GM12878 (cell line): ENCODE measurements at regions not wholly inside any gene's neighbourhood (a gene's known extent, or its start where the extent isn't known, plus 50 kb on each side); places are given as distances from the start of the nearest gene placed in this dataset.

Source experiments
- BHLHE40 ChIP-seq, 2 experiments: fragments of 450-650 bp in 1 of 2; IDR thresholded peaks; 2 replicates each; pipeline ENCODE4 v1.6.1; 2011 to 2017; ENCODE audit warnings: low read depth in 2 of 2, borderline replicate concordance in 1 of 2, improper control_type of control experiment in 1 of 2, low read length in 1 of 2, mild to moderate bottlenecking in 1 of 2
- CBX5 ChIP-seq: sonication (generic); IDR thresholded peaks from 2 replicates; pipeline ENCODE4 v1.6.1; 2016; ENCODE audit warnings: low read depth, moderate library complexity, mild to moderate bottlenecking, inconsistent platforms
- EP300 ChIP-seq, 2 experiments: fragments of 150-350 bp in 1 of 2; IDR thresholded peaks; 2 replicates each; pipeline ENCODE4 v1.6.1; 2011 to 2012; ENCODE audit warnings: low read depth in 2 of 2, low read length in 2 of 2, borderline replicate concordance in 1 of 2, improper control_type of control experiment in 1 of 2, inconsistent platforms in 1 of 2; ENCODE audit not compliant: control insufficient read depth in 1 of 2
- EZH2 ChIP-seq: IDR thresholded peaks from 2 replicates; pipeline ENCODE4 v1.6.1; 2012; ENCODE audit warnings: low read depth, mild to moderate bottlenecking, control low read depth, inconsistent platforms, low read length, borderline replicate concordance; ENCODE audit not compliant: control insufficient read depth
- MEF2A ChIP-seq: IDR thresholded peaks from 2 replicates; pipeline ENCODE4 v1.6.1; 2011; ENCODE audit warnings: low read depth, mild to moderate bottlenecking, low read length, moderate library complexity; ENCODE audit not compliant: insufficient read depth
- POLR2AphosphoS5 ChIP-seq: IDR thresholded peaks from 2 replicates; pipeline ENCODE4 v1.6.1; 2011; ENCODE audit warnings: mild to moderate bottlenecking, low read length, inconsistent platforms
- SIN3A ChIP-seq: IDR thresholded peaks from 2 replicates; pipeline ENCODE4 v1.6.1; 2012; ENCODE audit warnings: low read depth, low read length, improper control_type of control experiment
- TAF1 ChIP-seq: IDR thresholded peaks from 2 replicates; pipeline ENCODE4 v1.6.1; 2011; ENCODE audit warnings: mild to moderate bottlenecking, low read depth, low read length, borderline replicate concordance
- USF2 ChIP-seq: IDR thresholded peaks from 2 replicates; pipeline ENCODE4 v1.6.1; 2011; ENCODE audit warnings: low read depth, low read length, improper control_type of control experiment, borderline replicate concordance
- ZSCAN29 ChIP-seq: fragments of 450-650 bp; IDR thresholded peaks from 2 replicates; pipeline ENCODE4 v1.6.1; 2017; ENCODE audit warnings: mild to moderate bottlenecking, moderate library complexity
- TF ChIP-seq, protein P1 (sequence below), 3 experiments: IDR thresholded peaks in 2 of 3; conservative IDR thresholded peaks in 1 of 3; 2 replicates each; pipeline ENCODE4 v1.5.1; 2011; ENCODE audit warnings: low read depth in 3 of 3, low read length in 3 of 3, mild to moderate bottlenecking in 3 of 3, control low read depth in 2 of 3, moderate library complexity in 2 of 3, inconsistent platforms in 1 of 3, mixed read lengths in 1 of 3; ENCODE audit not compliant: control insufficient read depth in 2 of 3, insufficient read depth in 1 of 3; ENCODE audit errors: extremely low read depth in 1 of 3
- TF ChIP-seq, protein P2 (sequence below): fragments of 450-650 bp; conservative IDR thresholded peaks from 2 replicates; pipeline ENCODE4 v1.6.1; 2017; ENCODE audit warnings: mild to moderate bottlenecking, moderate library complexity
- TF ChIP-seq, protein P3 (sequence below): fragments of 450-650 bp; IDR thresholded peaks from 2 replicates; pipeline ENCODE4 v1.6.1; 2017; ENCODE audit warnings: mild to moderate bottlenecking

- TF ChIP-seq, protein P1, sequence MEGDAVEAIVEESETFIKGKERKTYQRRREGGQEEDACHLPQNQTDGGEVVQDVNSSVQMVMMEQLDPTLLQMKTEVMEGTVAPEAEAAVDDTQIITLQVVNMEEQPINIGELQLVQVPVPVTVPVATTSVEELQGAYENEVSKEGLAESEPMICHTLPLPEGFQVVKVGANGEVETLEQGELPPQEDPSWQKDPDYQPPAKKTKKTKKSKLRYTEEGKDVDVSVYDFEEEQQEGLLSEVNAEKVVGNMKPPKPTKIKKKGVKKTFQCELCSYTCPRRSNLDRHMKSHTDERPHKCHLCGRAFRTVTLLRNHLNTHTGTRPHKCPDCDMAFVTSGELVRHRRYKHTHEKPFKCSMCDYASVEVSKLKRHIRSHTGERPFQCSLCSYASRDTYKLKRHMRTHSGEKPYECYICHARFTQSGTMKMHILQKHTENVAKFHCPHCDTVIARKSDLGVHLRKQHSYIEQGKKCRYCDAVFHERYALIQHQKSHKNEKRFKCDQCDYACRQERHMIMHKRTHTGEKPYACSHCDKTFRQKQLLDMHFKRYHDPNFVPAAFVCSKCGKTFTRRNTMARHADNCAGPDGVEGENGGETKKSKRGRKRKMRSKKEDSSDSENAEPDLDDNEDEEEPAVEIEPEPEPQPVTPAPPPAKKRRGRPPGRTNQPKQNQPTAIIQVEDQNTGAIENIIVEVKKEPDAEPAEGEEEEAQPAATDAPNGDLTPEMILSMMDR (IDR thresholded peaks at IDR 0.05 in 2 of 3, conservative IDR thresholded peaks at IDR 0.05 in 1 of 3; ENCODE audit: control insufficient read depth in 2 of 3, extremely low read depth in 1 of 3, insufficient read depth in 1 of 3, low read depth in 3 of 3, low read length in 3 of 3), result no peak
- TF ChIP-seq, protein P2, sequence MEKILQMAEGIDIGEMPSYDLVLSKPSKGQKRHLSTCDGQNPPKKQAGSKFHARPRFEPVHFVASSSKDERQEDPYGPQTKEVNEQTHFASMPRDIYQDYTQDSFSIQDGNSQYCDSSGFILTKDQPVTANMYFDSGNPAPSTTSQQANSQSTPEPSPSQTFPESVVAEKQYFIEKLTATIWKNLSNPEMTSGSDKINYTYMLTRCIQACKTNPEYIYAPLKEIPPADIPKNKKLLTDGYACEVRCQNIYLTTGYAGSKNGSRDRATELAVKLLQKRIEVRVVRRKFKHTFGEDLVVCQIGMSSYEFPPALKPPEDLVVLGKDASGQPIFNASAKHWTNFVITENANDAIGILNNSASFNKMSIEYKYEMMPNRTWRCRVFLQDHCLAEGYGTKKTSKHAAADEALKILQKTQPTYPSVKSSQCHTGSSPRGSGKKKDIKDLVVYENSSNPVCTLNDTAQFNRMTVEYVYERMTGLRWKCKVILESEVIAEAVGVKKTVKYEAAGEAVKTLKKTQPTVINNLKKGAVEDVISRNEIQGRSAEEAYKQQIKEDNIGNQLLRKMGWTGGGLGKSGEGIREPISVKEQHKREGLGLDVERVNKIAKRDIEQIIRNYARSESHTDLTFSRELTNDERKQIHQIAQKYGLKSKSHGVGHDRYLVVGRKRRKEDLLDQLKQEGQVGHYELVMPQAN, result no peak
- TF ChIP-seq USF2, result no peak
- TF ChIP-seq MEF2A, result no peak
- TF ChIP-seq EZH2, result no peak
- no peak for TF ChIP-seq EP300 (IDR thresholded peaks at IDR 0.05; ENCODE audit: borderline replicate concordance in 1 of 2, control insufficient read depth in 1 of 2, low read depth in 2 of 2, low read length in 2 of 2)
- no peak for TF ChIP-seq POLR2AphosphoS5
- no peak for TF ChIP-seq TAF1
- TF ChIP-seq BHLHE40 (IDR thresholded peaks at IDR 0.05; ENCODE audit: borderline replicate concordance in 1 of 2, low read depth in 2 of 2, low read length in 1 of 2), result no peak
- TF ChIP-seq ZSCAN29, result no peak
- no peak for TF ChIP-seq CBX5
- TF ChIP-seq, protein P3, sequence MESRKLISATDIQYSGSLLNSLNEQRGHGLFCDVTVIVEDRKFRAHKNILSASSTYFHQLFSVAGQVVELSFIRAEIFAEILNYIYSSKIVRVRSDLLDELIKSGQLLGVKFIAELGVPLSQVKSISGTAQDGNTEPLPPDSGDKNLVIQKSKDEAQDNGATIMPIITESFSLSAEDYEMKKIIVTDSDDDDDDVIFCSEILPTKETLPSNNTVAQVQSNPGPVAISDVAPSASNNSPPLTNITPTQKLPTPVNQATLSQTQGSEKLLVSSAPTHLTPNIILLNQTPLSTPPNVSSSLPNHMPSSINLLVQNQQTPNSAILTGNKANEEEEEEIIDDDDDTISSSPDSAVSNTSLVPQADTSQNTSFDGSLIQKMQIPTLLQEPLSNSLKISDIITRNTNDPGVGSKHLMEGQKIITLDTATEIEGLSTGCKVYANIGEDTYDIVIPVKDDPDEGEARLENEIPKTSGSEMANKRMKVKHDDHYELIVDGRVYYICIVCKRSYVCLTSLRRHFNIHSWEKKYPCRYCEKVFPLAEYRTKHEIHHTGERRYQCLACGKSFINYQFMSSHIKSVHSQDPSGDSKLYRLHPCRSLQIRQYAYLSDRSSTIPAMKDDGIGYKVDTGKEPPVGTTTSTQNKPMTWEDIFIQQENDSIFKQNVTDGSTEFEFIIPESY, result no peak
- TF ChIP-seq SIN3A, result no peak
These were observed 342.8 kb downstream of the FOXA2 start for GRCh38 chr20:22241609-22242008.
